COLO668 (cell line): ENCODE measurements at regions not wholly inside any gene's neighbourhood (a gene's known extent, or its start where the extent isn't known, plus 50 kb on each side); places are given as distances from the start of the nearest gene placed in this dataset.

Experiments used
- DNase-seq: peaks from one replicate; lab custom pipeline; 2025; ENCODE audit not compliant: unreplicated experiment; lab: John Stamatoyannopoulos, UW

DNA sequence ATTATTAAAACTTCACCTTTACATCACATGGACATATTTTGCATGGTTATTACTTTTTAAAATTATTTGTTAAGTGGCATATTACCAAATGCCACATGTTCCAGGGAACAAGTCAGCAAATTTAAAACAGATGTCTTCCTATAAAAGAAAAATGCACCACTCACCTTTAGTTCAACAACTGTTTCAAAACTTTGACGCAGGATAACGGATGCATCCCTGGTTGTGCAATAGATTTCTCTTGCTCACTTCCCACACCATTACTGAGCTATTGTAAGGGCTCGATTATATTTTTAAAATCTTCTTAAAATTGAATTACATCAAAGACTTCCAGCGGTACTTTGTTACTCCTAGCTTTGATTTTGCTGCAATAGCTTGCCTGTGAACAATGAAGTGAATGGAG, 93.0 kb upstream of the ARHGAP24 start:
- DNase-seq, result no peak

DNA sequence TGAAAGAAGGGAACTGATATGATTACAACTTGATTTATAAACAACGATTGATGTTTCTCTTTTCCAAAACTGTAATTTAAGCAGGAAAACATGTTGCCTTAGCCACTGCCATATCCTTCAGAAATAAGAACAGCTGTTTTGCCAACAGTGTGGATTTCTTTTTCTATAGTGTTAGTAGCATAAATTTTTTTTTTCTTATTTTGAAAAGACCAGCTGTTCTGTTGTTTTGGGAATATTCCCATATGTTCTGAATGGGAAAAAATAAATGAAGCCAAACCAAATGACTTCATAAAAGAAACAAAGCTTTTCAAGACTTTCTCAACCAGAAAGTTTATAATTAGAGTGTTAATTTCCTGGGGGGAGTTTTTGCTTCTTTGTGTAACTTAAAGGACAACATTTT, 83.9 kb upstream of the ARHGAP24 start:
- no peak for DNase-seq

DNA sequence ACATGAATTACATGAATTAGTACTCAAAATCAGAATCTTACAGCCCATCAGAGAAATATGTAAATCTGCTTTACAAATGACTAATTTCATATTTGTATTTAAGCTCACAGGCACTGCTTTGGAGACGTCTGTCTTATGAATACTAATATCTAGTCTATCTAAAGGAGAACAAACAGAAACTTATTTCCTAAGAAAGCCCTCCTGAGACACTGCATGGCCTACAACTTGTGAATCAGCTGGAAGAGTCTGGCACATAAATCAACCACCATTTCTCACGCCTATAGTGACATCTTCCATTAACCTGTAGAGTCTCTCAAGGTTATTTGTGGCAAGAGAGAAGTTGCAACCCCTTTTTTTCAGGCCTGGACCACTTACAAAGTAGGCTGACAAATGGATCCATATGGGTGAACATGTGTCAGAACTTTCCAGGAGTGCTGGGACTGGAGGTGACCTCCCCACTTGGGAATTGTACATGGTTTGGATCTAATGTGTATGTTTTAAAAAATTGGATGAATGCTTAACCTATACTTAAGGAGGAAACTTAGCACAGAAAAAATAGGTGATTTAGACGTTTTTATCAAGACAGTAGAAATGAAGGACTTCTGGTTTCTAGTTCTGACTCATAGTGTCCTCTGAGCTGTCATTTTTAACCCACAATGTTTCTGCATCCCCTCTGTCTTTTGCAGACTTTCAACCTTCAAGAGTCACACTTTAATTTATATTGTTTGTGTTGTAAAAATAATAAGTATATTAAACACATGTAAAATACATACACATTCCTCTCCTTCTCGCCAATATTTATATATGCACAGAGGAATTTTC, 83.2 kb upstream of the ARHGAP24 start:
- no peak for DNase-seq

DNA sequence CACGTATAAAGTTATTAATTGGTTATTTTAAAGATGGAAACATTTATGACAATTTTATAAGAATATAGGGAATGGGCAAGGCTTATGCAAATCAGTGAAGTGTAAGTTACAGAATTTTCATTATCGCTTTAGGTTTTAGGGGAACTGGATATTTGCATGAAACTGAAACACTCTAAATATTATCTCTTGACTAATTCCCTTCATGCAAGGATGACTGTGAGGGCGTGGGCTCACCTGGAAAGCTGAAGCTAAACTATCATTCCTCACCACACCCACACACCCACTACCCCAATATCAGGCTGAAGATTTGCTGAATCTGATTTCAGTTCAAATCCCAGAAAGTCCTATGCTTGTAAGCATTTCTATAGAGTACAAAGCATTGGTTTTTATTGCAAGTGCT, 81.7 kb upstream of the ARHGAP24 start:
- DNase-seq, result no peak

DNA sequence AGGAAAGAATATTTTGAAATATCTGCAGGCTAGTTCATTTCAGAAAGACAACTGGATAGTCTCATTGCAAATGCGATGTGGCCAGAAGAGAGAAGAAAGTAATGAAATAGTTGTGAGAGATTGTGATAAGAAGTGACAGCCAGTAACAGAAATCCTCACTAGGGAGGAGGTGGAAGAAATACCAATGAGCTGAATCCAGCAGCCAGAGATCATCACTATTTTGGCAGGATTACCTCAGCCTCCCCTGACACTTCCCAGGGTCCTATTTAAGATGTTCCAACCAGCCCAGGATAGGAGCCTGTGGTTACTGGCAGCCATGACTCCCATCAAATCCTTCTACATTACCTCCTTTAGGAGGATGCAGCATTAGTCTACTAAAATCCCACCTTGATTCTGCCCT, 76.7 kb upstream of the ARHGAP24 start:
- DNase-seq, result no peak

DNA sequence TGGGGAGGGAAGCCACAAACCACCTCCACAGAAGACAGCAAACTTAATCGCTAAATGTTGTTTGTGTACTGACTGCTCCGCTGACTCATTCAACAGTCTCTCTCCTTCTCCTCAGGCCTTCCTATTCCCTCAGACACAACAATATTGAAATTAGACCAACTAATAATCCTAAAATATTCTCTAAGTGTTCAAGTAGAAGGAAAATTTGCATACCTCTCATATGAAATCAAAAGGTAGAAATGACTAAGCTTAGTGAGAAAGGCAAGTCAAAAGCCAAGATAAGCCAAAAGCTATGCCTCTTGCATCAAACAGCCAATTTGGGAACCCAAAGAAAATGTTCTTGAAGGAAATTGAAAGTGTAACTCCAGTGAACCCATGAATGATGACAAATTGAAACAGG, 75.7 kb upstream of the ARHGAP24 start:
- no peak for DNase-seq

DNA sequence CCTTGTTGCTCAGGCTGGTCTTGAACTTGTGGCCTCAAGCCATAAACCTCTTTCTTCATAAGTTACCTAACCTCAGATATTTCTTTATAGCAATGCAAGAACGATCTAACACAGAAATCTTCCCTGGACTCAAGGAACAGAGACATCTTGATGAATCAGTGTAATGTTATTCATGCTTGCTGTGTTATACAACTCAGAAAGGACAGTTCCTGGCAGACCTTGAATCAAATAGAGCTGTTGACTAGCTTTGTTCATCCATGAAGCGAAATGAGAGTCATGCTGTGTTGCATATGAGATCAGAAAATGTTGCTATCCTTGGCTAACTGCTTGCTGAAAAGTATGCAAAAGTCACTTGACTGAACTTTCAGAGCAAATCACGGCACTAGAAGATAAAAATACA, 72.6 kb upstream of the ARHGAP24 start:
- no peak for DNase-seq

DNA sequence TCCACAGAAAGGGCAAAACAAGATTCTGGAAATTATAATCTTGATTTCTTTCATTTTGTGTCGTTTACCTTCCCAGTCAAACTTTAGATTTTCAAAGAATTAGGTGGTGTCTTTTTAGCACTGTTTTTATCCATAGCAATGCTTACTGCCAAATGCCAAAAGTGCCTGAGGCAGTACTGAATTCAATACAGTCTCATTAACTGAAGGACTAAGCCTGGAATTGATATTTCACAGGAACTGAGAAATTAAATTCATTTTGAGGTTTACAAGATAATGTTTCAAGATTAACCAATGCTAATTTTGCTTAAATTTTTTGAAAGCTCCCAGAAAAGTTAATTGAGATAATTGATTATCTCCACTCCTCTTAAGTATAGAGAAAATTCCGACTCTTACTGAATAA, 68.8 kb upstream of the ARHGAP24 start:
- DNase-seq, result no peak

DNA sequence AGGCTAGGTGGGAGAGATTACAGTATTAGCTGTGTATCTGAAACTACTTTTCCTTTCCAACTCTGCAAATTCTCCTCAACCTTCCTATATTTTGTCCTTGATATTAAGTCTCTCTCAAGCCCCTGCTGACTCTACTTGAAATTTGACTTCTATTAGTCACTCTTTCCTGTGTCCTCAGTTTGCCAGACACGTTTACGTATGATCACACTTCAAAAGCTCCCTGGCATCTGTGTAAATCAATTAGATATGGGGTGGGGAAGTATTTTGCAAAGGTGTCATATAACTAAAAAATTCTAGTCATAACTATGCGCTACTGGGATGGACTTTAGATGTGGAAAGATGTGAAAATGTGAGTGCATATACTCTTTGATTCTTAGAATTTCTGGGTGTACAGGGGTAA, 67.4 kb upstream of the ARHGAP24 start:
- DNase-seq, result no peak

DNA sequence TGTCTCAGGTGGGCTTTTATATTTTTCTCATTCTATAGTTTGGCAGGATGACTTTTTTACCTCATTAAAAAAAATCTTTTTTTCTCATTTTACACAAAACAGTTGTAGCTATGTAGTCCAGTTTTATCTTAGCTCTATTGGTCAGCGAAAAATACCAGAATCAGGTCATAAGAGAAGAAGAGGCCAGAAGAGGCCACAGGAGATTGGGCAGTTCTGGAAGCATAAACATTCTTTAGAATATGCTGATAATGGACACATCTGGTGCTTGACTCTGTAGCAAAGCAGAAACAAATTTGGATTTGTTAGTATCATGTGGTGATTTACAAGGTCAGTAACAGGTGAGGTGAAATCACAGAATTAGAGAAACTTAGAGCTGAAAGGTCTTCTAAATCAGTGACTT, 66.6 kb upstream of the ARHGAP24 start:
- DNase-seq, result no peak

DNA sequence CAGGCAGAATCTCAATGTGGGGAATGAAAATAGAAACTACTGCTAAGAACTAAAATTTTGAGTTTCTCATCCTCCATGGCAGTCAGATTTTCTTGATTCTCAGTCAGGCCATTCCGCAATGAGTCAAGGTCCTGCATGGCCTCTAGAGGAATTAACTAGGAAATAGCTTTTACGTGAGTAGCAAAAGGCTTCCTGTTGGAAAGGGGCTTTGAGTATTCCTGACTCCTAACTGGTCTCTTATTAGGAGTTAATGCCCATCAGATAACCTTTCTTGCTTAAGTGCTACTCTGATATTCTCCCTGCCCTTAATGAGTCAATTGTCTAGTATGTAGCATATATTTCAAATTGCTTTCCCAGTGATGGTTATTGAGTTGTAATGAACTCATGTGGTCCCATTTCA, 65.7 kb upstream of the ARHGAP24 start:
- no peak for DNase-seq

DNA sequence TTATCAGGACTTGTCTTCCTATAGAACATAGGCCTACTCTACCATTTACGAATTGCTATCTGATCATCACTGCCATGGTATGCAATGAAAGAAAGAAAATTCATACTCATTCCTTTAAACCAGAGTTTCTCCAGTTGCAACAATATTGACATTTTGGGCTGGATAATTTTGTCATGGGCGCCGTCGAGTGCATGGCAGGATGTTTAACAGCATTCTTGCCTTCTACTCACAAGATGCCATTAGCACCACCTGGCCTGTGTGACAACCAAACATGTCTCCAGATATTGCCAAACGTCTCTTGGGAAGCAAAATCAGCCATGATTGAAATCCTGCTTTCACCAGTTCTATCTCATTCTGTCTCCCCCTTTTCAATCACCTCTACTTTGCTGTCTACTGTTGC, 63.6 kb upstream of the ARHGAP24 start:
- no peak for DNase-seq

DNA sequence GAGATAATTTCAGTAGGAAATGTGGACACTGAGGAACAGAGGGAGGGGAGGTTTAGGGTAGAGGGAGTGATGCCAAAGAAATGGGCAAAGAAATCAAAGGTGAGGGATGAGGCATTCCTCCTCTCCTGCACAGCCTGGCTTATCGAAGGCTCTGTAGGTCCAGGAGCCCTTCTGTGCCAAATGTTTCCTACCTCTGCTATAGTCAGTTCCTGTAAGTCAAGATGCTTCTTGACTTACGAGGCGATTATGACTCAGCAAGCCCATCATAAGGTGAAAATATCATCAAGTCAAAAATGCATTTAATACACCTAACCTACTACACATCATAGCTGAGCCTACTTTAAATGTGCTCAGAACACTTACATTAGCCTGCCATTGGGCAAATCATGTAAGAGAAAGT, 60.0 kb upstream of the ARHGAP24 start:
- no peak for DNase-seq

DNA sequence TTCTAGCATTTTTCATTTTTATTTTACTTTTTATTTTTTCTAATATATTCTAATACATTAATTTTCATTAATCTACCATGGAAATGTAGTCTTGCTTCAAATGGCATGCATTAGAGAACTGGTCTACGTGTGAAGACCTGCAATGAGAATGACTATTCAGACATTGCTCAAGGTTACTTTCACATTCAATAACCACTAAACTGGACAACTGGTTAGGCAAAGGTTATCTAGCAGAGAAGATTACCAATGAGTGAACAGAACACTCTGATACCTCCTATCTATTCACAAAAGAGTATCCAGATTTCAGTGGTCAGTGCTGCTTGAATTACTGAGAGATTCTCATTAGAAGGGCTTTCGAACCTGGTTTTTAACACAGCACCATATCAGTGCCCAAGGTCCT, 58.9 kb upstream of the ARHGAP24 start:
- no peak for DNase-seq

DNA sequence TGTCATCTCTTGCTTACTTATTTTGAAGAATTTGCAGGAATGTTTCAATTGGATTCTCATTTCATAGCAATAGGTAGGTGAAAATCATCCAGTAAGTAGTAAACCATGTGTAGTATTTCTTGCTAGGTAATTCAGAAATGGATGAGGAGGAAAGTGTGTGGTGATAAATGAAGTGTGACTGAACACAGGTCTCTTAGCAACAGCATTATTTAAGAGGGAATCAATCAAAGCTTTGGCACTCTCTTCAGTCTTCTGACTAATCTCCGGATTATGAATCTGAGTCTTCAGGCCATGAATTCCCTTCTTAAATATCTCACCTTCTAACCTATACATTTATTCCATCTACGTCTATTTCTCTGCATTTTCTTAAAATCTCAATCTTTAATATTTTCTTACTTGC, 55.8 kb upstream of the ARHGAP24 start:
- DNase-seq, result no peak

DNA sequence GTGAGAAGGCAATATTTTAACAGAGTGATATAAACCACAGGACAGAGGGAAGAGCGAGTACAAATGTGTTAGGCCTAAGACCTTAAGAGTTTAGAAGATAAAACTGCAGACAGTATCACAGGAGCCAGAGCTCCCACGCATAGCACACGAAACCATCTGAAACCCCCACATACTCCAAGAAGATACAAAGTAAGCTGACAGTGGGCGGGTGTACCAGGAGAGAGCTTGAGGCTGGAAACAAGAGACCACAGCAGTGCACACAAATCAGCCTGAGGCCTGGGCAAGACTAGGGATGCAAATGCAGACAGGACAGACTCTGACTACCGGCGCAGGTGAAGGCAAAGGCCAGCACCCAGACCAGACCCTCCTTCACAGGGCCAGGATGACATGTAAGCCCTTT, 54.1 kb upstream of the ARHGAP24 start:
- DNase-seq, result no peak

DNA sequence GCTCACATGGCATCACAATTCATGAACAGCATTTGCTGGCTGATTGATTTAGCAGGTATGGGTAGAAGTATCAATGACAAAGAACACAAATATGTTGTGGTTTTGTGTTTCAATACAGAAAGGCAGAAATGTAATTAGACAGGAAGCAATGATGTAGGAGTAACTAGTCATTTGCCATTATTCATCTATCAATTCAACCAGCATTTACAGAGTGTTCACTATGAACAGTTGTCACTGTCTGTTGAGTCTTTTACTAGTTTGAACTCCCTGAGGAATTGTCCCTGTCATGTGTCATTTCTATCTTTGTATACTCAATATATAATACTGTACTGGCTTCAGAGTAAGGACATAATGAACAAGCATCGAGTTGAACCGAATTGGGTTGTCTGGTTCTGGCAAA, 51.5 kb upstream of the ARHGAP24 start:
- no peak for DNase-seq
